ENCODE measurements at regions not wholly inside any gene's neighbourhood (a gene's known extent, or its start where the extent isn't known, plus 50 kb on each side); places are given as distances from the start of the nearest gene placed in this dataset.

- no peak overlapping the region for H3K27ac ChIP-seq (ENCODE audit: low read depth, low read length, poor library complexity, severe bottlenecking)
- no TSS peak for BruUV-seq (replicated peaks)
- no peaks in the 10 kb centered on the region for H3K4me1 ChIP-seq (ENCODE audit: insufficient read depth, low read length, poor library complexity, severe bottlenecking)
- intact Hi-C loops (cut with micrococcal nuclease; ENCODE audit: unreplicated experiment): no loop called here
- DNase-seq (ENCODE audit: low spot score): no peak
- no peaks in the 10 kb centered on the region for H3K27me3 ChIP-seq (replicated peaks; ENCODE audit: insufficient read depth, low read depth, low read length, poor library complexity)
- ChIA-PET POLR2A (ENCODE audit: low non-redundant PET) (no interaction called here), CTCF (no interaction called here)
- no peaks in the 10 kb centered on the region for H3K9me3 ChIP-seq (ENCODE audit: low read depth, low read length, poor library complexity, severe bottlenecking)
- no peak overlapping the region for H3K4me3 ChIP-seq (ENCODE audit: low read depth, low read length, poor library complexity, severe bottlenecking)
- TF ChIP-seq CTCF (conservative IDR thresholded peaks at IDR 0.05; ENCODE audit: low read depth, low read length) (no peak), EZH2 (IDR thresholded peaks at IDR 0.05; ENCODE audit: borderline replicate concordance, low read depth, low read length, poor library complexity, severe bottlenecking) (no peak)
- H3K36me3 ChIP-seq (ENCODE audit: insufficient read depth, low read length, poor library complexity, severe bottlenecking): no peaks in the 10 kb centered on the region
Measured at GRCh38 chr13:30044932-30045331, 194.5 kb upstream of the UBL3 start.

- Histone ChIP-seq H3K36me3 (ENCODE audit: insufficient read depth, low read length, poor library complexity, severe bottlenecking) (no peaks in the 10 kb centered on the region), H3K4me1 (ENCODE audit: insufficient read depth, low read length, poor library complexity, severe bottlenecking) (peaks cover 11% of the 10 kb centered on the region), H3K27me3 (replicated peaks; ENCODE audit: insufficient read depth, low read depth, low read length, poor library complexity) (no peaks in the 10 kb centered on the region), H3K9me3 (ENCODE audit: low read depth, low read length, poor library complexity, severe bottlenecking) (no peaks in the 10 kb centered on the region), H3K27ac (ENCODE audit: low read depth, low read length, poor library complexity, severe bottlenecking) (no peak overlapping the region), H3K4me3 (ENCODE audit: low read depth, low read length, poor library complexity, severe bottlenecking) (no peak overlapping the region)
- no peak for DNase-seq (ENCODE audit: low spot score)
- ChIA-PET CTCF (no interaction called here), POLR2A (ENCODE audit: low non-redundant PET) (no interaction called here)
- TF ChIP-seq EZH2 (IDR thresholded peaks at IDR 0.05; ENCODE audit: borderline replicate concordance, low read depth, low read length, poor library complexity, severe bottlenecking) (no peak), CTCF (conservative IDR thresholded peaks at IDR 0.05; ENCODE audit: low read depth, low read length) (no peak)
- intact Hi-C loops (cut with micrococcal nuclease; ENCODE audit: unreplicated experiment): no loop called here
- BruUV-seq (replicated peaks): no TSS peak
Measured at GRCh38 chr13:30043631-30043925, 193.2 kb upstream of the UBL3 start.

- Histone ChIP-seq H3K27ac (ENCODE audit: low read depth, low read length, poor library complexity, severe bottlenecking) (no peak overlapping the region), H3K4me3 (ENCODE audit: low read depth, low read length, poor library complexity, severe bottlenecking) (no peak overlapping the region), H3K4me1 (ENCODE audit: insufficient read depth, low read length, poor library complexity, severe bottlenecking) (peaks cover 16% of the 10 kb centered on the region), H3K27me3 (replicated peaks; ENCODE audit: insufficient read depth, low read depth, low read length, poor library complexity) (no peaks in the 10 kb centered on the region), H3K36me3 (ENCODE audit: insufficient read depth, low read length, poor library complexity, severe bottlenecking) (no peaks in the 10 kb centered on the region), H3K9me3 (ENCODE audit: low read depth, low read length, poor library complexity, severe bottlenecking) (no peaks in the 10 kb centered on the region)
- intact Hi-C loops (cut with micrococcal nuclease; ENCODE audit: unreplicated experiment): no loop called here
- BruUV-seq (replicated peaks): no TSS peak
- POLR2A ChIA-PET (ENCODE audit: low non-redundant PET): no interaction called here
- CTCF ChIA-PET: interaction anchor here (0.5 kb wide), 1 partner anchor 1434 kb away, joined by 3 read pairs; no protein-coding TSS in a partner anchor
- TF ChIP-seq EZH2 (IDR thresholded peaks at IDR 0.05; ENCODE audit: borderline replicate concordance, low read depth, low read length, poor library complexity, severe bottlenecking) (no peak), CTCF (conservative IDR thresholded peaks at IDR 0.05; ENCODE audit: low read depth, low read length) (no peak)
- DNase-seq (ENCODE audit: low spot score): no peak
Measured at GRCh38 chr13:30042891-30043630, 192.6 kb upstream of the UBL3 start.
